CD4-positive, alpha-beta T cell treated with Interleukin-10 for 1 hour (primary cell): ENCODE measurements at regions not wholly inside any gene's neighbourhood (a gene's known extent, or its start where the extent isn't known, plus 50 kb on each side); places are given as distances from the start of the nearest gene placed in this dataset.
"Not testable (repeated sequence)": the region's sequence is repeated elsewhere in the genome, so short reads cannot be mapped to it uniquely, and the experiment has no call there.

Source experiments
- DNase-seq: peaks from one replicate; pipeline ENCODE4 v3.0.0-alpha.2; 2020

- no peak for DNase-seq
These were observed 59.8 kb downstream of the MRM1 start for GRCh38 chr17:36661047-36661666.

DNA sequence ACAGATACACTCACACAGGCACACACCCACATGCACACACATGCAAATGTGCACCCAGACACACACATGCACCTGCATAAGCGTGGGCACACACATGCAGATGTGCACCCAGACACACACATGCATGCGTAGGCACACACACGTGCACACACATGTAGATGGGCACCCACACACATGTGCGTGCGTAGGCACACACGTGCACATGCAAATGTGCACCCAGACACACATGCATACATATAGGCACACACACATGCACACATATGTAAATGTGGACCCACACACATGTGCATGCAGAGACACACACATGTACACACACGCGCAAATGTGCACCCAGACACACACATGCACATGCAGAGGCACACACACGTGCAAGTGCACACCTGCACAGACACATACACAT is 60.3 kb downstream of the MRM1 start:
- no peak for DNase-seq

- DNase-seq, result no peak
These were observed 64.0 kb downstream of the MRM1 start for GRCh38 chr17:36665417-36665816.

DNA sequence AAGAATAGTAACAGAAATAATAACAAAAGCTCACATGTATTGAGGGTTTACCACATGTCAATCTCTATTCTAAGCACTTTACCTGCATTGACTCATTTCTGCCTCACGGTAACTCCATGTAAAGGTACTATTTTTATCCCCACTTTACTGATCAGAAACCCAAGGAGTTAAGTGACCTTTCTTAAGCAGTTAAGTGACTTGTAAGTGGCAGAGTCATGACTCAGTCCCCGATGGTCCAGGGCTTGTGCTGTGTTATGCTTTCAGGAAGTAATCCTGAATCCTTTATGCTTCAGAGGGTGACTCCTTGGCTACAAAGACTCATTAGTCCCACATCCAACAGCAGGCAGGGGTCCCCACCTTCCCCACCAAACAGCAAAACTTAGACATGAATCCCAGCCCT is 66.5 kb downstream of the MRM1 start:
- DNase-seq, result no peak

- no peak for DNase-seq
These were observed 67.4 kb downstream of the MRM1 start for GRCh38 chr17:36668824-36669223.

- no peak for DNase-seq
These were observed 69.8 kb downstream of the MRM1 start for GRCh38 chr17:36671144-36671543.

DNA sequence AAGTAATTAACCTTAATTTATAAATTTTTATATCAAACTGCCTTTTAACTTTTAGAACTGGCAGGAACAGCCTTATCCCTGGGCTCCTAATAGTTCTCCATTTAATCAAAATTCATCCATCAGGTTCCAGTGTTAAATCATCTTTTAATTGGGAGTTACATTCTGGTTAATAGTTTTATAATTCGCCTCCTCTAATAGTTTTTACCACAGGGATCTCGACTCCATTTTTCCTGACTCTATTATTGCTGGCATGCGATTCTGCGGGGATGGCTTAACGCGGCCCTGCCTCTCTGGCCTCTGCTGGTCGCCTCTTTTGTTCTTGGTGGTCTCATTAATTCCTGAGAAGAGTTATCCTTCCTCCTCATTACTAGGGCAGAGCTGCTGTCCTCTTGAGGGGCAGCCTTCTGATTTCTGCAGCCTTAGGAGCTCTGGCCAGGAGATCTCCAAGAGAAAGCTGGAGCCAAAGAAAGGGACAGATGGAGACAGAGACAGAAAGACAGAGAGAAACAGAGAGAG is 71.1 kb downstream of the MRM1 start:
- DNase-seq, result no peak

- DNase-seq, result no peak
These were observed 71.7 kb downstream of the MRM1 start for GRCh38 chr17:36673068-36673467.

GRCh38 chr17:36673637-36674277 is 72.4 kb downstream of the MRM1 start:
- no peak for DNase-seq

DNA sequence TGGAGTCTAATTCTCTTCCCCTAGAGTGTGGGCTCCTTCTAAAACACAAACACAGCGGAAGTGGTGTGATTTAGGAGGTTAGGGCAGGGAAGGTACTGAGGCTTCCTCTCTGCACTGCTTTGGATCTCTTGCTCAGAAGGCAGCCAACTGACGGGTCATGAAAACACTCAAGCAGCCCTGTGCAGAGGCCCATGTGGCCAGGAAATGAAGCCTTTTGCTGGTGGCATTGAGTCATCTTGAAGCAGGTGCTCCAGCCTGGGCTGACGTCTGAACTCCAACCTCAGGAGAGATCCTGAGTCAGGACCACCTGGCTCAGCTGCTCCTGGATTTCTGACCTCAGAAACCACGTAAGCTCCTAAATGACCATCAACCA is 72.9 kb downstream of the MRM1 start:
- DNase-seq, result peak; percentile 44

DNA sequence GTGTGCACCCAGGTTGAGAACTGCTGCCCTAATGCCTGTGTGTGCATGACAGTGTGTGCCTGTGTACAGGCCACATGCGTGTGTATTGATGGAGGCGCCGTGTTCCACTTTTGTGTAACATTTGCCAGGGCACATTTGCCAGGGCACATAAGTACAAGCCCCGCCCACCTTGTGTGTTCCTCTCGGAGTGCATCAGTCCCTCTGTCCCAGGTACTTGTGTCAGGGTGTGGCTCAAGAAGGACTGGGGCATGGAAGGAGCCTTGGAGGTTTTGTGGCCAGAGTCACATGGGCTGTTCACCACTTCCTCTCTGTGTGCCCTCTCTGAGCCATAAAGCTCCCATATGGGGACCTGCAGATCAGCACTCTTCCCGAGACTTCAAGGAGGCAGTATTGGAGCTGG is 73.9 kb downstream of the MRM1 start:
- peak; percentile 32 for DNase-seq

GRCh38 chr17:36675786-36676185 is 74.4 kb downstream of the MRM1 start:
- no peak for DNase-seq

DNA sequence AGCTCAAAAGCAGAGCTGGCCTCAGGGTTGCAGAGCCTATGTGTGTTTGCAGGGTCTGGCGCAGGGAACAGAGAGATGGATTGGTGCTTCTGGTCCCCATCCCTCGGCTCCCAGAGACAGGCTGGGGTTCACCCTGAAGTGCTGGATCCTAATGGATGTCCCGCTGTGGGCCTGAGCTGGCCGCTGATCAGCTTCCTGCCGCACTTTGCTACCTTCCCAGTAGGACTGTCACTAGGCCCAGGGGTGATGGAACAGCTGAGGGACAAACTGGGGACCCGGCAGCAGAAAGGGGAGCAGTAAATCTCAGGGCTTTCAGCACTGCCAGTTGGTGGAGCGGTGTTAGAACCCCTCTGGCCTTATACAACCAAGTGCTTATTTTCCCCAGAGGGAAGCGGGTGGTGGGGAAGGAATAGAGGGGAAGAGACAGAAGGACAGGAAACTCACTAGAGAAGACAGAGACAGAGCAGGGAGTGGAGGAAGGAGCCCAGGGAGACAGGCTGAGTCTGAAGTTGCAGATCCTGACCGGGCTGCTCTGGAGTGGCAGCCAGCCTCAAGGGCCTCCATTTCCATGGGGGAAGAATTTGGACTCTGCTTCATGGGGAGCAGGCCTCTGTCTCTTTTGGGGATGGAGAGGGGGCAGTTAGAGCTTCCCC is 78.6 kb downstream of the MRM1 start:
- DNase-seq, result no peak

- DNase-seq, result no peak
These were observed 79.4 kb downstream of the MRM1 start for GRCh38 chr17:36680701-36681202.

GRCh38 chr17:36682773-36683172 is 81.4 kb downstream of the MRM1 start:
- DNase-seq, result no peak

GRCh38 chr17:36683387-36683786 is 82.0 kb downstream of the MRM1 start:
- no peak for DNase-seq

GRCh38 chr17:36684134-36684533 is 82.8 kb downstream of the MRM1 start:
- no peak for DNase-seq

- DNase-seq, result no peak
These were observed 84.8 kb downstream of the MRM1 start for GRCh38 chr17:36686123-36686669.

DNA sequence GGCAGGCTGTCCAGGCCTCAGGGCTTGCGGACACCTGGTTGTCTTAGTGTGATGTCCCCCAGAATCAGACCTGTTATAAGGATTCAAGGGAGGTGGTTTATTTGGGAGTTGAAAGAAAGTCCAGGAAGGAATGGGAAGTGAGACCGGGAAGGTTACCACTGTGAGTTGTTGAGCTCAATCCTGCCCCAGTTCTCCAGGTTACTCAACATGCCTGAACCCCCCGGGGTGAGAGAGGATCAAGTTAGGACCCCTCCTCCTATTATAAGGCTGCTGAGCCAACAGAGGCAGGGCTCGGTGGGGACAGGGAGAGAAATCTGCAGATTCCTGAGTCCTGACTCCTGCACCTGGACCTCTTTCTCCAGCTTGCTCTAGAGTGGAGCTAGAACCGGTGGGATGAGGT is 86.4 kb downstream of the MRM1 start:
- DNase-seq, result no peak

DNA sequence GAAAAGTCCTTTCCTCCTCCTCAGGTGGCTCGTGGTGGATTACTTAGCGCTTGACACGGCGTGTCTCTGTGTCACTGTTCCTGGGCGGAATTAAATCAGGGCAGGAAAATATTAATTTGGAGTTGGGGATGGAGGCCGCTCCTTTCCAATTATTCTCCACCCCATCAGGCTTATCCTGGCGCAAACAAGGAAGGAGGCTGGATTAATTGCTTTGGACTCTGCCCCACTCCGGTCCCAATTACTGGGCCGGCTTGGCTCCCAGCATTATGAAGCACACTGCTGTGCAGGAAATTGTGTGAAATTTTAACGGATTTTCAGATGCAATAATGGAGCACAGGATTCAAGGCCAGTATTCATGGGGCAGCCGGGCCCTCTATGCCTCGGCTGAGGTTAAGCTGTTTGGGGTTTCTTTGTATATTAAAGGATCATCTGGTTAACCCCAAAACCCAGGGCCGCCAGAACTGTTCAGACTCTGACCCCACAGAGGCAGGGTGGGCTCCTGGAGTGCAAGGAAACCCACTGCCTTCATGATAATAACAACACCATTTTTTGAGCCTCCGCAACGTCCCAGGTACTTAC is 87.8 kb downstream of the MRM1 start:
- no peak for DNase-seq

DNA sequence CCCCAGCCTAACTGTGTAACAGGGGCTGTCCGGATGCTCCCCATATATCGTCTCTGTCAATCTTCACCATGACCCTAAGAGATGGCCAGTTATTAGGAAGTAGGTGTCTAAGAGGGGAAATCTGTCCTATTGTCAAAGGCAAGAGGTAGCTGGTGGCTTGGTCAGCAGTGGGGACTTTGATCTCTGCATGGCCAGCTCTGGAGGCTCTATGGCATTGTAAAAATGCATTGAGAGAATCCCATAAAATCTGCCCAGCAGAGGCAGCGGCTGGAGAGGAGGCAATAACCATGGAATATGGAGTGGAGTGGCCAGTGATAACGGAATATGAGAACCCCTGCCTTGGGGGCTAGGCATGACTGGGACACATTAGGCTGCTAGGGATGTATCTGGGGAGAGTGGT is 88.8 kb downstream of the MRM1 start:
- DNase-seq, result no peak

DNA sequence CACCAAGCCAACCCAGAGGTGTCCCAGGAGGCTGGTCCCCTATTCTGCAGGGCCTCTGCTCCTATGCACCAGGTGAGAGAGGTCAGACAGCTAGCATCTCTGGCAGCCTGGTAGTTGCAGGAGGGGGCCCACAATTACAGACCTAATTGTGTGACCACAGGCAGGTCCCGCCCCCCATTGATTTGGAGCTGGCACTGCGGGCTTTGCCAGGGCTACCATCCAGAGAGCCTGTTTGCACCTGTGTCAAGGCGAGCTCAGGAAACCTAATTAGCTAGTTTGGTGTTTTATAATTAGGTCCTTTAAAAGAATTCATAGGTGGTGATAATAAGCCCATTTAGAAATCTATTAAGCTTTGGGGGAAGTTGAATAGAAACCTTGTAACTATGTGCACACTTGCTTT is 90.2 kb downstream of the MRM1 start:
- DNase-seq, result no peak

DNA sequence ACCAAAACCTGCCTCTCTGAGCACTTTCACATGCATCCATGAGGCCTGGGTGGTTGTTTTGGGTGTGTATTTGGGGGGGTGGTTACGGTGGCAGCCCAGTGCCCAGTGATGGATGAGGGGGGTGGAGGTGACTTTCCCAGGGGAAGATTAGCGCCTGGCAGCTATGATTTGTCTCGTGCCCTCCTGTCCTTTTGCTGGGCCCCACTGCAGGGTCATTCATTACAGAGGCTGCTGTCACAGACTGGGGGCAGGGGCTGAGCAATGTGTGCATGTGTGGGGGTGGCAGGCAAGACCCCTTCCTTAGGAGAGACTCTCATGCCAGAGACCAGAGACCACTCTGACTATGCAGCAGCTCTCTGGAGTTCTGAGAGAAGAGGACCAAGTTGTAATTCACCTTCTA is 93.7 kb downstream of the MRM1 start:
- DNase-seq, result no peak

DNA sequence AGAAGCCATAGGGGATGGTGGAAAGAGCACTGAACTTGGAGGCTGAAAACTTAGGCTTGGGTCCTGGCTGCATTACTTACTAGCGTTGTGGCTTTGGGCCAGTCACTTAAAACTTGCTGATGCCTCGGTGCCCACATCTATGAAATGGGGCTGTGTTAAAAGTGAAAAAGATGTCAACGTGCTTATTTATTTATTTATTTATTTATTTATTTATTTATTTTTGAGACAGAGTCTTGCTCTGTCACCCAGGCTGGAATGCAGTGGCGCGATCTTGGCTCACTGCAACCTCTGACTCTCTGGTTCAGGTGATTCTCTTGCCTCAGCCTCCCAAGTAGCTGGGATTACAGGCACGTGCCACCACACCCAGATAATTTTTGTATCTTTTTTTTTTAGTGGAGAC is 94.3 kb downstream of the MRM1 start:
- not testable (repeated sequence) for DNase-seq
